DND-41 (cell line): ENCODE measurements at regions not wholly inside any gene's neighbourhood (a gene's known extent, or its start where the extent isn't known, plus 50 kb on each side); places are given as distances from the start of the nearest gene placed in this dataset.

ENCODE experiments used
- ATAC-seq: fragments of 200-7000 bp; cut with Tn5 transposase; 3 replicates; pipeline ENCODE4 v1.9.1; 2021; ENCODE audit warnings: low read depth; ENCODE audit not compliant: insufficient read depth
- DNase-seq: peaks from one replicate; pipeline ENCODE4 v3.0.0-alpha.2; 2020
- H2AFZ ChIP-seq: 2 replicates; pipeline ENCODE4 v1.6.0; 2012; ENCODE audit warnings: low read depth, low read length
- H3K27ac ChIP-seq: 2 replicates; pipeline ENCODE4 v1.5.1; 2012; ENCODE audit warnings: low read length, inconsistent platforms
- H3K27me3 ChIP-seq: fragments of 200-600 bp; sonication (generic); 2 replicates; pipeline ENCODE4 v1.6.0; 2012; ENCODE audit warnings: low read length, mild to moderate bottlenecking, inconsistent platforms; ENCODE audit not compliant: insufficient read depth, poor library complexity
- H3K36me3 ChIP-seq: 2 replicates; pipeline ENCODE4 v1.5.1; 2012; ENCODE audit warnings: low read length, inconsistent platforms; ENCODE audit not compliant: insufficient read depth
- H3K4me1 ChIP-seq: 2 replicates; pipeline ENCODE4 v1.5.1; 2012; ENCODE audit warnings: mild to moderate bottlenecking, low read length; ENCODE audit not compliant: insufficient read depth
- H3K4me2 ChIP-seq: 2 replicates; pipeline ENCODE4 v1.6.0; 2012; ENCODE audit warnings: mild to moderate bottlenecking, moderate library complexity, low read length, inconsistent platforms; ENCODE audit not compliant: insufficient read depth
- H3K4me3 ChIP-seq, 2 experiments: fragments of 200-600 bp in 1 of 2; shearing (Covaris generic) in 1 of 2; 2 replicates each; pipeline ENCODE4 v1.5.1; 2012 to 2016; ENCODE audit warnings: inconsistent platforms in 2 of 2, low read length in 2 of 2, mild to moderate bottlenecking in 2 of 2, low read depth in 1 of 2, moderate library complexity in 1 of 2
- H3K79me2 ChIP-seq: 2 replicates; pipeline ENCODE4 v1.6.0; 2012; ENCODE audit warnings: low read length, inconsistent platforms; ENCODE audit not compliant: insufficient read depth
- H3K9ac ChIP-seq: 2 replicates; pipeline ENCODE4 v1.6.0; 2012; ENCODE audit warnings: low read depth, mild to moderate bottlenecking, inconsistent platforms, low read length, moderate library complexity
- H3K9me3 ChIP-seq: 2 replicates; pipeline ENCODE4 v1.5.1; 2012; ENCODE audit warnings: low read length, moderate library complexity, mild to moderate bottlenecking, inconsistent platforms; ENCODE audit not compliant: insufficient read depth, severe bottlenecking
- H4K20me1 ChIP-seq: 2 replicates; pipeline ENCODE4 v1.6.0; 2012; ENCODE audit warnings: low read length; ENCODE audit not compliant: insufficient read depth
- CTCF ChIP-seq: IDR thresholded peaks from 2 replicates; pipeline ENCODE4 v1.5.1; 2012; ENCODE audit warnings: borderline replicate concordance, low read length, moderate library complexity, mild to moderate bottlenecking; ENCODE audit not compliant: poor library complexity, severe bottlenecking; ENCODE audit errors: extremely low read depth
- EZH2 ChIP-seq: IDR thresholded peaks from 3 replicates; pipeline ENCODE4 v1.6.1; 2012; ENCODE audit warnings: borderline replicate concordance, low read depth, mild to moderate bottlenecking, moderate library complexity, low read length, inconsistent platforms; ENCODE audit not compliant: severe bottlenecking

GRCh38 chr6:51474022-51474975 lies 613.1 kb downstream of the PKHD1 start:
- Histone ChIP-seq H2AFZ (no peak overlapping the region), H3K4me3 (no peak overlapping the region), H4K20me1 (no peaks in the 10 kb centered on the region), H3K79me2 (no peaks in the 10 kb centered on the region), H3K27me3 (no peaks in the 10 kb centered on the region), H3K4me2 (no peak overlapping the region), H3K4me1 (no peaks in the 10 kb centered on the region), H3K27ac (no peak overlapping the region), H3K9me3 (no peaks in the 10 kb centered on the region), H3K36me3 (no peaks in the 10 kb centered on the region), H3K9ac (no peak overlapping the region)
- no peak for ATAC-seq
- TF ChIP-seq EZH2 (no peak), CTCF (no peak)
- no peak for DNase-seq

GRCh38 chr6:51477711-51478311 lies 609.6 kb downstream of the PKHD1 start:
- Histone ChIP-seq H2AFZ (no peak overlapping the region), H3K79me2 (no peaks in the 10 kb centered on the region), H3K27ac (no peak overlapping the region), H3K27me3 (no peaks in the 10 kb centered on the region), H3K4me1 (no peaks in the 10 kb centered on the region), H3K4me3 (no peak overlapping the region), H4K20me1 (no peaks in the 10 kb centered on the region), H3K36me3 (no peaks in the 10 kb centered on the region), H3K4me2 (no peak overlapping the region), H3K9ac (no peak overlapping the region), H3K9me3 (no peaks in the 10 kb centered on the region)
- DNase-seq (no peak), ATAC-seq (no peak)
- no peak for TF ChIP-seq CTCF
- no peak for TF ChIP-seq EZH2

GRCh38 chr6:51479296-51479695 lies 608.1 kb downstream of the PKHD1 start:
- H3K4me1 ChIP-seq = no peaks in the 10 kb centered on the region
- H4K20me1 ChIP-seq = no peaks in the 10 kb centered on the region
- no peak for TF ChIP-seq EZH2
- TF ChIP-seq CTCF = no peak
- no peak overlapping the region for H3K4me2 ChIP-seq
- H3K27ac ChIP-seq = no peak overlapping the region
- H3K36me3 ChIP-seq = no peaks in the 10 kb centered on the region
- ATAC-seq (no peak), DNase-seq (no peak)
- no peak overlapping the region for H3K9ac ChIP-seq
- H3K27me3 ChIP-seq = no peaks in the 10 kb centered on the region
- no peak overlapping the region for H2AFZ ChIP-seq
- no peaks in the 10 kb centered on the region for H3K79me2 ChIP-seq
- H3K9me3 ChIP-seq = no peaks in the 10 kb centered on the region
- no peak overlapping the region for H3K4me3 ChIP-seq
